IMR-90 (cell line): ENCODE measurements at regions not wholly inside any gene's neighbourhood (a gene's known extent, or its start where the extent isn't known, plus 50 kb on each side); places are given as distances from the start of the nearest gene placed in this dataset.

Experiments
- ATAC-seq: fragments of 200-7000 bp; cut with Tn5 transposase; 2 replicates; pipeline ENCODE4 v1.9.1; 2020; ENCODE audit warnings: low read depth, mild to moderate bottlenecking, moderate library complexity
- BruUV-seq: library from RNA; stranded (reverse); fragments of 400-500 nt; replicated peaks from 2 replicates; lab custom pipeline; 2021; lab: Mats Ljungman, UMichigan
- CTCF ChIA-PET: fragments of 300-600 bp; formaldehyde crosslinking; extraction: SDS; loops from one replicate; lab custom pipeline; 2021; ENCODE audit warnings: antibody characterized with exemption; lab: Yijun Ruan, JAX
- POLR2A ChIA-PET: fragments of 300-600 bp; sonication (Branson Sonifier 250); formaldehyde crosslinking; loops from one replicate; lab custom pipeline; 2022; ENCODE audit warnings: antibody characterized with exemption; ENCODE audit not compliant: unreplicated experiment; lab: Charles Lee
- DNase-seq: peaks from one replicate; pipeline ENCODE4 v3.0.0; 2013
- H2AFZ ChIP-seq: replicated peaks from 2 replicates; pipeline ENCODE3; 2013; ENCODE audit warnings: low read length, mild to moderate bottlenecking; ENCODE audit not compliant: poor library complexity
- H2AK5ac ChIP-seq: 2 replicates; pipeline ENCODE4 v1.6.1; 2013; ENCODE audit warnings: low read depth, low read length, inconsistent platforms
- H2AK9ac ChIP-seq: replicated peaks from 2 replicates; pipeline ENCODE3; 2013; ENCODE audit warnings: mild to moderate bottlenecking, low read depth, low read length, moderate library complexity; ENCODE audit not compliant: poor library complexity
- H2BK120ac ChIP-seq: 2 replicates; pipeline ENCODE4 v1.6.1; 2013; ENCODE audit warnings: low read depth, low read length, inconsistent platforms
- H2BK15ac ChIP-seq: 3 replicates; pipeline ENCODE4 v1.6.1; 2013; ENCODE audit warnings: low read depth, low read length, inconsistent platforms
- H2BK20ac ChIP-seq: 2 replicates; pipeline ENCODE4 v1.6.1; 2013; ENCODE audit warnings: low read depth, mild to moderate bottlenecking, inconsistent platforms, low read length, moderate library complexity
- H2BK5ac ChIP-seq: 2 replicates; pipeline ENCODE4 v1.6.1; 2013; ENCODE audit warnings: mild to moderate bottlenecking, low read depth, low read length, inconsistent platforms; ENCODE audit not compliant: poor library complexity, severe bottlenecking
- H3K14ac ChIP-seq: replicated peaks from 2 replicates; pipeline ENCODE4 v1.6.1; 2013; ENCODE audit warnings: low read depth, low read length, inconsistent platforms
- H3K18ac ChIP-seq: 2 replicates; pipeline ENCODE4 v1.6.1; 2013; ENCODE audit warnings: low read depth, low read length, control low read depth
- H3K23ac ChIP-seq: 2 replicates; pipeline ENCODE4 v1.6.1; 2013; ENCODE audit warnings: low read depth, low read length, inconsistent platforms
- H3K27ac ChIP-seq: 2 replicates; pipeline ENCODE4 v1.5.1; 2013; ENCODE audit warnings: mild to moderate bottlenecking, control low read depth, low read length; ENCODE audit not compliant: insufficient read depth
- H3K27me3 ChIP-seq: 2 replicates; pipeline ENCODE4 v1.6.1; 2013; ENCODE audit warnings: low read length; ENCODE audit not compliant: control insufficient read depth, insufficient read depth
- H3K36me3 ChIP-seq: 2 replicates; pipeline ENCODE4 v1.6.1; 2013; ENCODE audit warnings: low read length, mixed read lengths; ENCODE audit not compliant: control insufficient read depth, insufficient read depth
- H3K4ac ChIP-seq: 2 replicates; pipeline ENCODE4 v1.6.1; 2013; ENCODE audit warnings: low read depth, low read length, inconsistent platforms
- H3K4me1 ChIP-seq: 2 replicates; pipeline ENCODE4 v1.6.1; 2013; ENCODE audit warnings: low read length, mixed read lengths; ENCODE audit not compliant: control insufficient read depth, insufficient read depth
- H3K4me2 ChIP-seq: 2 replicates; pipeline ENCODE4 v1.6.1; 2013; ENCODE audit warnings: low read depth, mild to moderate bottlenecking, control low read depth, low read length, moderate library complexity
- H3K4me3 ChIP-seq: 2 replicates; pipeline ENCODE4 v1.5.1; 2013; ENCODE audit warnings: low read depth, mild to moderate bottlenecking, control low read depth, low read length, moderate library complexity; ENCODE audit not compliant: insufficient read depth
- H3K56ac ChIP-seq: 2 replicates; pipeline ENCODE4 v1.6.1; 2013; ENCODE audit warnings: low read length, inconsistent platforms; ENCODE audit not compliant: insufficient read depth; ENCODE audit errors: extremely low read depth
- H3K79me1 ChIP-seq, 2 experiments: 2 replicates each; pipeline ENCODE4 v1.6.1; 2013; ENCODE audit warnings: low read length in 2 of 2, inconsistent platforms in 1 of 2, low read depth in 1 of 2
- H3K9ac ChIP-seq: 2 replicates; pipeline ENCODE4 v1.6.1; 2013; ENCODE audit warnings: low read depth, low read length, control low read depth
- H3K9me1 ChIP-seq: 2 replicates; pipeline ENCODE4 v1.6.1; 2013; ENCODE audit warnings: low read length, inconsistent platforms; ENCODE audit not compliant: insufficient read depth
- H3K9me3 ChIP-seq: 2 replicates; pipeline ENCODE4 v1.6.1; 2013; ENCODE audit warnings: low read length; ENCODE audit not compliant: control insufficient read depth, insufficient read depth
- H4K20me1 ChIP-seq: 2 replicates; pipeline ENCODE4 v1.6.1; 2013; ENCODE audit warnings: low read length, inconsistent platforms; ENCODE audit not compliant: insufficient read depth
- H4K5ac ChIP-seq: 2 replicates; pipeline ENCODE4 v1.6.1; 2013; ENCODE audit warnings: mild to moderate bottlenecking, low read depth, low read length, control low read depth
- H4K8ac ChIP-seq, 2 experiments: 2 replicates each; pipeline ENCODE4 v1.6.1; 2013; ENCODE audit warnings: low read depth in 2 of 2, low read length in 2 of 2, control low read depth in 1 of 2, inconsistent platforms in 1 of 2
- H4K91ac ChIP-seq: 2 replicates; pipeline ENCODE4 v1.6.1; 2013; ENCODE audit warnings: low read depth, low read length, inconsistent platforms; ENCODE audit not compliant: insufficient read depth
- BHLHE40 ChIP-seq: fragments of 150-350 bp; IDR thresholded peaks from 2 replicates; pipeline ENCODE4 v1.6.1; 2016; ENCODE audit warnings: mild to moderate bottlenecking, low read depth, low read length
- FOS ChIP-seq: fragments of 150-350 bp; IDR thresholded peaks from 2 replicates; pipeline ENCODE4 v1.6.1; 2016; ENCODE audit warnings: low read depth, low read length
- MAFK ChIP-seq: IDR thresholded peaks from 2 replicates; pipeline ENCODE4 v1.6.1; 2012; ENCODE audit warnings: low read depth, low read length, improper control_type of control experiment
- NFE2L2 ChIP-seq: fragments of 150-350 bp; IDR thresholded peaks from 2 replicates; pipeline ENCODE4 v1.6.1; 2016; ENCODE audit warnings: low read depth, mild to moderate bottlenecking, low read length
- SMC3 ChIP-seq: fragments of 150-350 bp; IDR thresholded peaks from 2 replicates; pipeline ENCODE4 v1.6.1; 2016; ENCODE audit warnings: low read depth, mild to moderate bottlenecking, antibody characterized with exemption, low read length, moderate library complexity
- WGBS, 2 experiments: methylation state at CpG; one replicate each; pipeline versions ENCODE4 v1.1.5 to v1.1.7; 2013; ENCODE audit warnings: missing lambda C conversion rate in 2 of 2; ENCODE audit not compliant: insufficient read length in 1 of 2; ENCODE audit errors: extremely low coverage in 2 of 2; 5-methylcytosine and 5-hydroxymethylcytosine counted together
- dilution Hi-C: fragments of 300-500 bp; cut with HindIII; formaldehyde crosslinking; loops from one replicate; pipeline ENCODE4 v1.14.3; 2018; ENCODE audit warnings: low sequenced_read_pairs; ENCODE audit not compliant: unreplicated experiment
- in situ Hi-C: fragments of 300-500 bp; cut with MboI; formaldehyde crosslinking; loops from 3 replicates; pipeline ENCODE4 v1.14.3; 2019; ENCODE audit warnings: low sequenced_read_pairs, inconsistent platforms, mixed read lengths
- intact Hi-C: fragments of 100-400 bp; cut with micrococcal nuclease; formaldehyde crosslinking; loops from 2 replicates; pipeline ENCODE4 v1.10.0; 2022

- Histone ChIP-seq H2BK20ac (peak overlapping the region; percentile 63), H3K27ac (peak overlapping the region; percentile 87), H4K91ac (peak overlapping the region; percentile 45; the same call in 1 of the 2 replicates), H3K4me1 (peaks cover 9% of the 10 kb centered on the region), H3K9me3 (no peaks in the 10 kb centered on the region), H3K79me1 (no peaks in the 10 kb centered on the region), H3K27me3 (no peaks in the 10 kb centered on the region; the same call in 1 of the 2 replicates), H3K4ac (peak overlapping the region; percentile 54), H3K36me3 (no peaks in the 10 kb centered on the region), H3K9me1 (0 out of 2 replicates have a peak, but pooled peaks cover 2% of the 10 kb centered on the region), H2AFZ (no peak overlapping the region), H4K8ac (peak overlapping the region; percentile 30 to 73; a peak in 3 of 4 replicates), H2BK5ac (peak overlapping the region; percentile 87), H4K20me1 (peaks cover 5% of the 10 kb centered on the region; the same call in 1 of the 2 replicates), H4K5ac (peak overlapping the region; percentile 33; the same call in 1 of the 2 replicates), H2AK9ac (no peak overlapping the region), H2AK5ac (peak overlapping the region; percentile 33; the same call in 1 of the 2 replicates), H2BK15ac (peak overlapping the region; percentile 30; the same call in 1 of the 3 replicates), H3K56ac (peak overlapping the region; percentile 80), H3K4me2 (peak overlapping the region; percentile 71), H3K18ac (peak overlapping the region; percentile 96; the same call in 1 of the 2 replicates), H3K23ac (peak overlapping the region; percentile 46; the same call in 1 of the 2 replicates), H3K9ac (peak overlapping the region; percentile 11; the same call in 1 of the 2 replicates), H3K14ac (peak overlapping the region; percentile 5; the same call in 1 of the 2 replicates), H2BK120ac (peak overlapping the region; percentile 57), H3K4me3 (peak overlapping the region; percentile 0; the same call in 1 of the 2 replicates)
- in situ Hi-C loops, result loop anchor here (10.0 kb wide), 1 partner anchor 740 kb away; the partner anchor contains the start of gene ZNF608
- TF ChIP-seq MAFK (peak; percentile 35), BHLHE40 (peak; percentile 70), SMC3 (no peak), NFE2L2 (peak; percentile 55), FOS (peak; percentile 87)
- DNase-seq (peak; percentile 97), ATAC-seq (peak; percentile 85)
- dilution Hi-C loops, result no loop called here
- POLR2A ChIA-PET, result interaction anchor here (0.5 kb wide), 1 partner anchor 76 kb away, joined by 3 read pairs; no protein-coding TSS in a partner anchor
- intact Hi-C loops, result loop anchor here (1.0 to 10.0 kb wide), 7 partner anchors 73 to 834 kb away; no protein-coding TSS in a partner anchor
- no TSS peak for BruUV-seq
- WGBS, 2 experiments, result no CpG with 5 or more reads among the region's 10 CpGs
- CTCF ChIA-PET, result interaction anchor here (1.0 to 1.1 kb wide), 2 partner anchors 72 to 348 kb away, joined by 3 to 4 read pairs; no protein-coding TSS in a partner anchor
Observed at GRCh38 chr5:125484742-125485641, 738.6 kb upstream of the ZNF608 start.
